ACHN (cell line): ENCODE measurements at regions not wholly inside any gene's neighbourhood (a gene's known extent, or its start where the extent isn't known, plus 50 kb on each side); places are given as distances from the start of the nearest gene placed in this dataset.
A peak's percentile ranks its signal among the peaks of the same experiment; 100 is the strongest.
"Not testable (repeated sequence)": the region's sequence is repeated elsewhere in the genome, so short reads cannot be mapped to it uniquely, and the experiment has no call there.

Experiments used
- DNase-seq: peaks from one replicate; pipeline ENCODE4 v3.0.0-alpha.2; 2015
- in situ Hi-C: cut with HindIII; loops from 2 replicates; pipeline ENCODE4 v1.10.0; 2017; ENCODE audit warnings: low sequenced_read_pairs, low pct_ligation_motif_present, low pct_unique_long_range_greater_than_20kb

DNA sequence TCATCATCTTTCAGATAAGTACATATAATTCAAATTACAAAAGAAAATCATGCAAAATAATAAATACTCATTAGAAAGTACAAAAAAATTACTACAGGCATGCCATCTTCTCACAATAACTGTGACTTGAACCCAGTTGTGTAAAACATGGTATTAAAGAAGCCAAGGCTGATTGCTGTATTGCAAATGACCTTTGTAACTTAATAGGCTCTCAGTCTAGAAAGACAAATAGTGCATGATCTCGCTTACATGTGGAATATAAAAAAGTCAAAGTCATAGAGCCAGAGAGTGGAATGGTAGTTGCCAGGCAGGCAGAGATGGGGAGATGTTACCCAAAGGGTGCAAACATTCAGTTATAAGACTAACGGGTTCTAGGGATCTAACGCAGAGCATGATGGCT is 626.1 kb downstream of the COL12A1 start:
- in situ Hi-C loops, result no loop called here
- DNase-seq, result no peak

DNA sequence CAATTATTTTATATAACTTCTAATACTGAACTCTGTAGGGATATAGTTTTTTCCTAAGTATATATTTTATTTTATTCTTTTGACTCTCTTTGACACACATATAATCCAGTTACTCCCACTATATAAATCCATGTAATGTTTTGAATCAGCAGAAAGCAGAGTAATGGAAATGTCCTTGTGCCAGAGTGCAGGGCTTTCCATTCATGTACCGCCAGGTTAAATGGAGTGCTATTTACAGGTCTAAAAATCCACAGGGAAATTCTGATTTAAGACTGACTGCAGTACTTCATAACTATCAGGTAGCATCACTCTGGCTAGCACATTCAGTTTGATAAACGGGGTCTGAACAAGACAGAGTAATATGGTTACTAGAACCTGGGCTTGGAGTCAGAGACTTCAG is 626.8 kb downstream of the COL12A1 start:
- in situ Hi-C loops, result no loop called here
- no peak for DNase-seq

DNA sequence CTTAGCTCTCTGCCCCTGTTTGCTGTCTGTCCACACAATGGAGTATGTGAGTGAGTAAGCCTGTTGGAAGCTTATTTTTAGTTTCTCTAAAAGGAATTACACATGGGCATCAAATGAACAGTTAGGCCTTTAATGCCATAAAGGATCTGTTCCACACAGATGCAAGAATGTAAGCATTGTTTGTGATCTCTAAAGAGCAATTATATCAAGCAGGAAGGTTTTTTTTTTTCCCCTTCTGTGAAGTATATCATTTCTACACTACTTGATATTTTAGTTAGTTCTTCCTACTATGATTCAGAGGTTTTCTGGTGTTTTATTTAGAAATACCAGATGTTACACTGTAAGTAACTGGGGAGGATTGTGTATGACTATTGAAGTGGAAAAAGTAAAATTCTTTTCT is 627.5 kb downstream of the COL12A1 start:
- no peak for DNase-seq
- in situ Hi-C loops, result no loop called here

DNA sequence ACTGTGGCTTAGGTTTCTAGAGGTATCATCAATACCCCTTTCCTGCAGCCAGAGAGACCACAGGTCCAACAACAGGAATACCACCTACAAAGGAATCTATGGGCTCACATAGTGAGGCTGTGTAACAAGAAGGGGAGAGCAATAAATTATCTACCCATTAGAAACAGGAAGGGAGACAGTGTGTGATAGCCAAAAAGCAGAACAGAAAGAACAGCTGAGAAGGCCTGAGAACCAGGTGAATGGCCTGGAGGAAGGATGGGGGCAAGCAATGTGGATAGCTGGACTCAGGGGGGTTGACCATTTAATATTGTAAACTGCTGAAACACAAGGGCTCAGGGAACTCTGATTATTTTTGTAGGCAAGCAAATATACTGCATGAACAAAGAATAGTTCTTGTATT is 628.2 kb downstream of the COL12A1 start:
- no peak for DNase-seq
- in situ Hi-C loops, result no loop called here

DNA sequence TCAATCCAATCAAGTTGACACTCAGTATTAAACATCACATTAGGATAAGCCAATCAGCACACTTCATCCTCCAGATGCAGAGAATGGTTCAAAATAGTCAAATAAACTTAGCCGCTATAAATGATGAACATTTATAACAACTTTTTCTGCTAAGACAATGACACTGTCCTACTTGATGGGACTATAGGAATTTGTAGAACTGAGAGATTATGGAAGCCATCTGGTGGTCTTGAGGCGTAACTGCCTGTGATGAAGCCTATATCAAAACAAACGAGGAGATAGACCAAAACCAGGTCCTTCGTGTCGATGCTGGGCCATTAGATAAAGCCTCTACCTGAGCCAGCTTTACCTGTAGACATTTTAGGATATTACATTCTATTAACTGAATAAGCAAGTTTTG is 631.1 kb downstream of the COL12A1 start:
- peak; percentile 27 for DNase-seq
- in situ Hi-C loops, result no loop called here

DNA sequence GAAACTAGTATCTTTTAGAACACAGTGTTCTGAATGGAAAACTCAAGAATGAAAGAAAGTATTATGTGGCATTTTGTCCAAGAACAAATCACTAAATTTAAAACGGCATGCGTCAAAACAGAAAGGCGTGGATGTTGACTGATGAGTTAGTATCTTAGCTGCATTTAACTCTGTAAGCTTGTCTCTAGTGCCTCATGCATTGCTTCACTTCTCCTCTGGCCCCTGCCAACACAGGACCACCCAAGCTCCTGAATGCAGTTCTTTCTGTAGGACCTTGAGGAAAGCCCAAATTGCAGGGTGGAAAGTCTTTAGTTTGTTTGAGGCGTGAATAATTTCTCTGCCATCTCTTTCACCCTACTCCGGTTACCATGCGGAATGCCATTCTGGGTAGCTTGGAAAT is 632.2 kb downstream of the COL12A1 start:
- DNase-seq, result no peak
- in situ Hi-C loops, result no loop called here

DNA sequence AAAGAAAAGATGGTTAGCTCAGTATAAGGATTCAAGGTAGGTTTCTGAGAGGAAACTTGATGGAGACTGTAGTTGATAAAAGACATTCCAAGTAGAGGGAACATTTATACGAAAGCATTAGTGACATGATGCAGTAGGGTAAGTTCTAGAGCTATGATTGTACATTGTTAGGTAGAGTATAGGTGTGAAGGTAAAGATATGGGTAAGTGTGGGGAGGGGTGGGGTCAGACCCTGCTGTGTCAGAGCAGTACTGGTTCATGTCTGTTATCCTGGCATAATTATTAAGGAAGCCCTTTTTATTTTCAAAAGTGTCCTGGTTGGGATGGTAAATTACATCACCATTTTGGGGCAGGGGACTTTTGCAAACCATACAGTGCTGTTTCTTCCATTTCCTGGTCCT is 635.8 kb downstream of the COL12A1 start:
- no peak for DNase-seq
- in situ Hi-C loops, result no loop called here

DNA sequence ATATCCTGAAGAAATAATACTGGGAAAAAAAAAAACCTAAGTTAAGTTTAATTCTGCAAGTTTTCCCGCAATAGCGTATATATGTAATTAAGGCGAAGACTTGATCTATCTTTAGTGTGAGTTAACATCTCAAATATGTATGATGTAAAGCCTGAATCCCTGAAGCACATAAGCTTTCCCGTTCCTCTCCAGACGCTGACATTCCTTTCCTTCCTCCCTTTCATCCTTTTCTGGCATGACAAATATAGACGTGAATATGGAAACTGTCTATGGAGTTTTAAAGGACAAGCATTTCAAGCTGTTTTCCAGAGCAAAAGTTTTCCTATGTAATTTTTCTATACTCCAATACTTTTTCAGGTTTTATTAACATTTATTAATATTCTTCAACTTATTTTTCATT is 637.0 kb downstream of the COL12A1 start:
- no peak for DNase-seq
- in situ Hi-C loops, result no loop called here

DNA sequence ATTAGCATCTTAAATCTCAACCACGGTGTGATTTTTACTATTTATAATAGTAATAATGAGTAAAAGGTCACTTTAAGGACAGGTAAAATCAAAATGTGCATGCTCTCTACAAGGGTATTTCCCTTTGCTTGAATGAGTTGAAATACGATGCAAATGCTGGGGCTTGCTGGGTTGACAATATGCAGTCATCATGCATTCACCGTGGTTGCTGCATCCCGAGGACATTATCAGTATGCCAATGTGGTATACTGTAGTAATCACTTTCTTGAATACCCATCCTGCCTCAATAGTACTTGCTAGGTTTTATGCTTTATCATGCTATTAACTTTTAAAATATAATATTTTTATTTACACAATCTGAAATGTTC is 637.9 kb downstream of the COL12A1 start:
- in situ Hi-C loops, DNase-seq: not testable (repeated sequence)

DNA sequence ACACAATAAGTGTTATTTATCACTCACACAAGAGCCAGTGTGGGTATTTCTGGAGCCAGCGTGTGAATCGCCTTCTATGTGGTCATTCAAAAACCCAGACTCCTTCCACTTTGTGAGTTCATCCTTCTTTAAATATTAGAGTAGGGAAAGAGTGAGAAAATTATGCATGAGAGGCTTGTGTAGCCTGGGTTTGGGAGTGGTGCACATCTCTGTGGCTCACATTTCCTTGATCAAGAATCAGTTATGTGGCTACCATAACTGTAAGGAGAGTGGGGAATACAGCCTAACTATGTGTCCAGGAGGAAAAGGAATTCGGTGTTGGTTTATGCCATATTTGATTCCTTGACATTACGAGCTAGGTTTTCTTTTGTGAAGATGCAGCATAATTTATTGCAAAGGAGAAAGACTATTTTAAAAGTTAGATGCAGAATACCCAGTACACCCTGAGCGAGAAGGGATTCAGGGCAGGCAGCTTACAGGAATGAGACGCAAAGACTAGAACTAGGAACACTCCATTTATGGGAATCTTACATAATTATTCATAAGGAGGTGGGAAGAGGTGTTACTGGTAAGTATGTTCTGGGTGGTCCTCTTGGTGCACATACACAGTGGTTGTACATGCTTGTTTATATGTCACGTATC is 638.5 kb downstream of the COL12A1 start:
- in situ Hi-C loops, result no loop called here
- no peak for DNase-seq

DNA sequence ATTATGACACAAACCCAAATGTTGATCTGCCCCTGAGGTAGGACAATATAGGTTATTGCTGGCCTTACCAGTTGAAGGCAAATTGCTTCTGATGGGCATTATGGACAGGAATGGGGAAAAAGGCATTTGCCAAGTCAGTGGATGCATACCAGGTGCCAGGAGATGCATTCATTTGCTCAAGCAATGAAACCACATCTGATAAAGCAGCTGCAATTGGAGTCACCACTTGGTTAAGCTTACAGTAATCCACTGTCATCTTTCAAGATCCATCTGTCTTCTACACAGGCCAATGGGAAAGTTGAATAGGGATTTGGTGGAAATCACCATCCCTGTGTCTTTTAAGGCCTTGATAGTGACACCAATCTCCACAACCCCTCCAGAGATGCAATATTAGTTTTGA is 648.6 kb downstream of the COL12A1 start:
- no peak for DNase-seq
- in situ Hi-C loops, result no loop called here

DNA sequence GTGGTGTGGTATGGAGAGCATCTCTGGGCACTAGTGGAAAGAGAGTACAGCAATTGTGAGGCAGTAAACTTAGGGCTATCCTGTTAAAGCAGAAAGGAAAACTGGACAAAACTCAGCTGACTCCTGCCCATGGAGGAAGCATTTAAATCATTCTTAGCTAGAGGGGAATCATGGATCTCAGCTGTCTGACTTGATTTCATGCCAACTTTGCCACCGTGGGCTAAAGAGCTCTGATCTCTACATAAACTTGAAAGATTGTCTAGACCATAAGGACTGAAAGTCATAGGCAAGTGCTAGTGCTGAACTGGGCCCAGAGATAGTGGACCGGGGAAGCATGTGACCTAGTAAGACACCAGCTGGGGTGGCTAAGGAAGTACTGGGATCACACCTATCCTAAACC is 651.8 kb downstream of the COL12A1 start:
- DNase-seq, result no peak
- in situ Hi-C loops, result no loop called here

DNA sequence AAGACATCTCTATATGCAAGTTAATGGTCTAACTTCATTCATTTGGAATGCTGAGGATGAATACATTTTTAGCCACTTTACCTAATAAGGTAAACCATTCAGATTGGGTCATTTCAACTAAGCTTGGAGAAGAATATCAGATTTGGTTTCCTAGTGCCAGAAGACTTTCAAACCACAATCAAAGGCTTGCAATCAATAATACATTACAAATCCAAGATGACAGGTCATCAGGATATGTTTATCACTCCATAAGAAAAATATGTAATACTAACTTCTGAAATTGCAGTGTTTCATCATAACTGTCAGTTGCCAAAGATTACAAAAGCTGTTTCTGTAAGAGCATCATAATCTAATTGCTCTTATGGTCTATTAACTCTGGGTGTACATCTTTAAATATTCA is 654.0 kb downstream of the COL12A1 start:
- no peak for DNase-seq
- in situ Hi-C loops, result no loop called here

DNA sequence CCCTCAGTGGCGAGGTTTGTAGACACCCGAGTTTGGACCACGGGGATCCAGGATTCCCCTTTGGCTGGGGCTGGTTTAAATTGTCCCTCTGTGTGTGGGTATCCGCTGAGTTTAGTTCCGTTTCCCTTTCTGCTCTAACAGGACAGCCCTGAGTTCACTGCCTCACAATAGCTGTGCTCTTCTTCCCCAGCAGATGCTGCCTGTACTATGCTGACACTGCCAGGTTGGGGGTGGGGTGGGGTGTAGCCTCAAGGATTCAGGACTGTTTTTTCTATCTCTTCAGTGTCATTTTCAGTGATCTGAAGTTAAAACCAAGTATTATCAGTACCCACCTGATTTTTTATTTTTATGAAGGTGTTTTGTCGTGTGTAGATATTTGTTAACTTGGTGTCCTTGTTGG is 655.0 kb downstream of the COL12A1 start:
- in situ Hi-C loops, result no loop called here
- DNase-seq, result no peak

DNA sequence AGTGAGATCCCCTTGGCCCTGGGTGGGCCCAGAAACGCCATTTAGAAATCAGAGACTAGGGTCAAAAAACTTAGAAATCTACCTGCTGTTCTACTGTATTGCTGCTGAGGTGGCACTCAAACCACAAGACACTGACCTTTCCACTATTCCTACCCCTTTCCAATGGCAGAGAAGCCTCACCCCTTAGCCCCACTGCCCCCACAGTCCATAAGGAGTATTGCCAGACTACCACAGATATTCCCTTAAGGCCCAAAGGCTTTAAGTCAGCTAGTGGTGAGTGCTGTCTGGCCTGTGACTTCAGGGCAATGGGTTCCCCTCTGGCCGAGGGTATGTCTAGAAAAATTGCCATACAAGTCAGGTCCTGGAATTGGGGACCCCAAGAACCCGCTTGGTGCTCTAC is 656.1 kb downstream of the COL12A1 start:
- in situ Hi-C loops, result no loop called here
- no peak for DNase-seq

DNA sequence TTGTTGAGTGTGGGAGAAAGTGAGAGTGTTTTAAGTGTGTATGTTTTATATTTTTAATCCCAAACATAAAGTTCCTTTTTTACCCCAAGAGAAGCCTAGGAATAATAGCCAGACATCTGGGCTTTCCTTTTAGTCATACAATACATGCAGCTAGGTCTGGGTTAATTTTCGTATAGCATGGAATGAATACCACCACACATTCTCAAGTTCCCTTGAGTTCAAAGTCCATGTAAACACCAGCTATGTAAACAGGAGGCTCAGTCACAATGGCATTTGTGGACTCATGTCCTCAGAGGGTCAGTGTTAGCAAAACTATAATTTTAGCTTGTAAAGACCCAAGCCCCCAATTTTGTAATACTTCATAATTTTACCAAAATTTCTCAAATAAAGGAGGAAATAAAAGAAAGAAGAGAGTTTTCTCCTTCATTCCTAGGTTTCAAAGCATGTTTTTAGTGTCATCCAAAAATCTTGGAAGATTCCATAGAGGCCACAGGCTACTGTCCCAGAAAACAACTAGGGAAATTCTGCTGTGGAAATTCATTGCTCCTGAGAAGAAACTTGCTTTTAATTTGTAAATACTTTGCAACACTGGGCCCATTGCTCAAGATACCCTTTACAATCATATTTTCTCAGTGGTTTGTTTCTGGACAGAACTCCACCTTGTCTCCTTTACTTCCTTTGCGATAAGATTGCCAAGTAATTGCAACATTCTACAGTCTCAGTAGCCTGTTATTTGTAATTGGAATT is 671.2 kb downstream of the COL12A1 start:
- in situ Hi-C loops, result no loop called here
- no peak for DNase-seq

DNA sequence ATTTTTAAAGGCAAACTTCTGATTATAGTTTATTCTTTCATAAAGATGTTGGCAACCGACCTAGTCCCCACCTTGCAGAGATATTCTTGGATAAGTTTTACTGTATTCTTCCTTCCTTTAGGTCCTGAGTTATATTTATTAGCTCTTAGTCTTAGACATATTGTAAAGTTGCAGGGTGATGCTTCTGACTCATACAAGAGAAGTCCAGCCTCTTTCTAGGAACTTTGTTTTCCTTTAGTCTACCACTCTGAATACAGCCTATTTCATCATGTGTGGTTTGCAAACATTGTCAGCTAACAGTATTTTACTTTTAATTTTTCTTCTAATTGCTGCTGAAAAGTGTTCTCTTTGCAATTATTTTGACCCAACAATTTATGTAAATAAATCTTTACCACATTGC is 686.7 kb downstream of the COL12A1 start:
- in situ Hi-C loops, result no loop called here
- DNase-seq, result no peak

DNA sequence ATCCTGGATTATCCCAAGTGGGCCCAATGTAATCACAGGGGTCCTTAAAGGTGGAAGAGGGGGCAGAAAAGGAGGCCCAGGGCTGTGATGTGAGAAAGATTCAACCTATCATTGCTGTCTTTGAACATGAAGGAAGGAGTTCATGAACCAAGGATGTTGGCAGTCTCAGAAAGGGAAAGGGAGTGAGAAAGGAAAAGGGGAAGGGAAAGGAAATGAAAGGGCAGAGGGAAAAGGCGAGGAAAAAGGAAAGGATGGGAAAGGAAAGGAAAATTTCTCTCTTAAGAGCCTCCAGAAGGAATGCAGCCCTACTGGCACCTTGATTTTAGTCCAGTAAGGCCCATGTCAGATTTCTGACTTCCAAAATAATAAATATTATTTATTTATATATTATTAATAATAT is 687.8 kb downstream of the COL12A1 start:
- in situ Hi-C loops, result no loop called here
- DNase-seq, result no peak

DNA sequence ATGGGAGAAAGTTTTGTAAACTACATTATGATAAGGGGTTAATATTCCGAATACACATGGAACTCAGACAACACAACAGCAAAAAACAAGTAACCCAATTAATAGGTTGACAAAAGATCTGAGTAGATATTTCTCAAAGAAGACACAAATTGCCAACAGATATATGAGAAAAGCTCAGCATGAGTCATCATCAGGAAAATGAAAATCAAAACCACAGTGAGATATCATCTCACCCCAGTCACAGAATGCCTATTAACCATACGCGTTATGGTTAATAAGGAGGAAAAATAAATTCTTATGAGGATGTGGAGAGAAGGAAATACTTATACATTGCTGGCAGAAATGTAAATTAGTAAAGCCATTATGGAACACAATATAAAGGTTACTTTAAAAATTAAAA is 695.0 kb downstream of the COL12A1 start:
- in situ Hi-C loops, result no loop called here
- no peak for DNase-seq

DNA sequence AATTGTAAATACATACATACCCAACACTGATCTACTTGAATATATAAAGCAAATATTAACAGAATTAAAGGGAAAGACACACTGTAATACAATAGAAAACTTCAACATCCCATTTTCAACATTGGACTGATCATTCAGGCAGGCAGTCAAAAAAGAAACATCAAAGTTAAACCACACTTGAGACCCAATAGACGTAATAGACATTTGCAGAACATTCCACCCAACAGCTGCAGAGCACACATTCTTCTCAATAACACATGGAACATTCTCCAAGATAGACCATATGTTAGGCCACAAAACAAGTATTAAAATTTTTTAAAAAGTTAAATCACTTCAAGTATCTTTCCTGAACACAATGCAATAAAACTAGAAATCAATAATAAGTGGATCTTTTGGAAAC is 698.2 kb downstream of the COL12A1 start:
- no peak for DNase-seq
- in situ Hi-C loops, result no loop called here

DNA sequence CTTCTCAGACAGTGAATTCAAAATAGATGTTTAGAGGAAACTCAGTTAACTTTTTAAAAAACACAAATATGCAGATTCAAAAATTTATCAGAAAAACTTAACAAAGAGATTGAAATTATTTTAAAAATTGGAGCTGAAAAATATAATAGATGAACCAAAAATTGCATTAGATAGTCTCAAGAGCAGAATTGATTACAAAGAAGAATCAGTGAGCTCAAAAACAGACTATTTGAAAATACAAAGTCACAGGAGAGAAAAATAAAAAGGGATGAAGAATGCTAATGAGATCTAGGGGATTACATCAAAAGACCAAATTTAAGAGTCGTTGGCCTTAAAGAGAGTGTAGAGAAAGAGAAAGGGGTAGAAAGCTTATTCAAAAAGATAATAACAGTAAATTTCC is 700.5 kb downstream of the COL12A1 start:
- in situ Hi-C loops, result no loop called here
- DNase-seq, result no peak
